Endodermal cell (in vitro differentiated cells): ENCODE measurements at regions not wholly inside any gene's neighbourhood (a gene's known extent, or its start where the extent isn't known, plus 50 kb on each side); places are given as distances from the start of the nearest gene placed in this dataset.

Source experiments
- DNase-seq: peaks from one replicate; pipeline ENCODE4 v3.0.0-alpha.2; 2017
- H3K27ac ChIP-seq: 2 replicates; pipeline ENCODE4 v1.5.1; 2013; ENCODE audit warnings: mild to moderate bottlenecking, low read depth, low read length, moderate library complexity
- H3K27me3 ChIP-seq: 2 replicates; pipeline ENCODE4 v1.6.1; 2013; ENCODE audit warnings: mild to moderate bottlenecking, low read length, moderate library complexity; ENCODE audit not compliant: insufficient read depth, control insufficient read depth, poor library complexity, severe bottlenecking
- H3K36me3 ChIP-seq: 2 replicates; pipeline ENCODE4 v1.7.0; 2013; ENCODE audit warnings: mild to moderate bottlenecking, low read length, moderate library complexity; ENCODE audit not compliant: control insufficient read depth, insufficient read depth
- H3K4me1 ChIP-seq: one replicate; pipeline ENCODE4 v1.7.0; 2013; ENCODE audit warnings: low read length; ENCODE audit not compliant: control insufficient read depth, insufficient read depth
- H3K4me3 ChIP-seq: 2 replicates; pipeline ENCODE4 v1.5.1; 2013; ENCODE audit warnings: mild to moderate bottlenecking, low read length, moderate library complexity
- H3K9ac ChIP-seq: 2 replicates; pipeline ENCODE4 v1.6.1; 2013; ENCODE audit warnings: mild to moderate bottlenecking, low read length, moderate library complexity; ENCODE audit not compliant: poor library complexity, severe bottlenecking; ENCODE audit errors: extremely low read depth
- H3K9me3 ChIP-seq: 2 replicates; pipeline ENCODE4 v1.6.1; 2013; ENCODE audit warnings: mild to moderate bottlenecking, low read length, moderate library complexity; ENCODE audit not compliant: control insufficient read depth
- H3K27ac Mint-ChIP-seq: 2 replicates; pipeline ENCODE4 v1.8.0; 2020; ENCODE audit warnings: mixed read lengths
- H3K27me3 Mint-ChIP-seq: 2 replicates; pipeline ENCODE4 v1.8.0; 2021; ENCODE audit warnings: mild to moderate bottlenecking, mixed read lengths; ENCODE audit not compliant: insufficient read depth
- H3K36me3 Mint-ChIP-seq: 2 replicates; pipeline ENCODE4 v1.8.0; 2020; ENCODE audit warnings: low read depth, mixed read lengths
- H3K4me1 Mint-ChIP-seq: 2 replicates; pipeline ENCODE4 v1.8.0; 2020; ENCODE audit warnings: mixed read lengths
- H3K4me3 Mint-ChIP-seq: 2 replicates; pipeline ENCODE4 v1.8.0; 2020; ENCODE audit warnings: mild to moderate bottlenecking, moderate library complexity, mixed read lengths
- H3K9me3 Mint-ChIP-seq: 2 replicates; pipeline ENCODE4 v1.8.0; 2020; ENCODE audit warnings: mild to moderate bottlenecking, mixed read lengths
- CTCF ChIP-seq: fragments of 200-600 bp; sonication (generic); conservative IDR thresholded peaks from 2 replicates; pipeline ENCODE4 v1.5.0; 2021; ENCODE audit warnings: antibody characterized with exemption, mild to moderate bottlenecking
- WGBS, 2 experiments: methylation state at CpG; one replicate each; pipeline versions ENCODE4 v1.1.5 to v1.1.7; 2013; ENCODE audit warnings: missing lambda C conversion rate in 2 of 2, mixed read lengths in 1 of 2; ENCODE audit not compliant: insufficient coverage in 1 of 2, insufficient read length in 1 of 2; 5-methylcytosine and 5-hydroxymethylcytosine counted together

- Mint-ChIP-seq H3K36me3 (no peaks in the 10 kb centered on the region), H3K4me3 (no peak overlapping the region), H3K9me3 (no peaks in the 10 kb centered on the region), H3K27me3 (no peaks in the 10 kb centered on the region), H3K4me1 (no peaks in the 10 kb centered on the region), H3K27ac (no peak overlapping the region)
- H3K4me3 ChIP-seq: no peak overlapping the region
- 89 to 100% methylated on average over 1 to 3 of the region's 3 CpGs for WGBS, 2 experiments
- H3K9me3 ChIP-seq: no peaks in the 10 kb centered on the region
- H3K4me1 ChIP-seq: no peaks in the 10 kb centered on the region
- H3K27me3 ChIP-seq: no peaks in the 10 kb centered on the region
- DNase-seq: no peak
- H3K9ac ChIP-seq: no peak overlapping the region
- H3K27ac ChIP-seq: no peak overlapping the region
- H3K36me3 ChIP-seq: no peaks in the 10 kb centered on the region
- no peak for TF ChIP-seq CTCF
Measured at GRCh38 chr4:29309050-29309449, 1411.1 kb upstream of the PCDH7 start.

- no peak overlapping the region for H3K9ac ChIP-seq
- H3K4me3 ChIP-seq: no peak overlapping the region
- no peak for DNase-seq
- TF ChIP-seq CTCF: no peak
- H3K4me1 ChIP-seq: no peaks in the 10 kb centered on the region
- Mint-ChIP-seq H3K4me1 (no peaks in the 10 kb centered on the region), H3K36me3 (no peaks in the 10 kb centered on the region), H3K9me3 (no peaks in the 10 kb centered on the region), H3K27ac (no peak overlapping the region), H3K4me3 (no peak overlapping the region), H3K27me3 (no peaks in the 10 kb centered on the region)
- no peaks in the 10 kb centered on the region for H3K9me3 ChIP-seq
- no peaks in the 10 kb centered on the region for H3K27me3 ChIP-seq
- H3K36me3 ChIP-seq: no peaks in the 10 kb centered on the region
- no peak overlapping the region for H3K27ac ChIP-seq
Measured at GRCh38 chr4:29310252-29310651, 1409.9 kb upstream of the PCDH7 start.

- Histone ChIP-seq H3K27me3 (no peaks in the 10 kb centered on the region), H3K36me3 (no peaks in the 10 kb centered on the region), H3K4me3 (no peak overlapping the region), H3K9me3 (no peaks in the 10 kb centered on the region), H3K4me1 (no peaks in the 10 kb centered on the region), H3K9ac (no peak overlapping the region), H3K27ac (no peak overlapping the region)
- no peak for TF ChIP-seq CTCF
- no peaks in the 10 kb centered on the region for H3K4me1 Mint-ChIP-seq
- no peak overlapping the region for H3K4me3 Mint-ChIP-seq
- no peaks in the 10 kb centered on the region for H3K36me3 Mint-ChIP-seq
- no peaks in the 10 kb centered on the region for H3K9me3 Mint-ChIP-seq
- DNase-seq: no peak
- H3K27ac Mint-ChIP-seq: no peak overlapping the region
- 100% methylated on average over 1 of the region's 1 CpG; no CpG with 5 or more reads in 1 of the 2 experiments for WGBS, 2 experiments
- no peaks in the 10 kb centered on the region for H3K27me3 Mint-ChIP-seq
Measured at GRCh38 chr4:29311247-29311646, 1408.9 kb upstream of the PCDH7 start.
